RWPE1 (cell line): ENCODE measurements at regions not wholly inside any gene's neighbourhood (a gene's known extent, or its start where the extent isn't known, plus 50 kb on each side); places are given as distances from the start of the nearest gene placed in this dataset.
"Not testable (repeated sequence)": the region's sequence is repeated elsewhere in the genome, so short reads cannot be mapped to it uniquely, and the experiment has no call there.

ENCODE experiments used
- CTCF ChIA-PET: fragments of 350-600 bp; sonication (Branson Sonifier 250); formaldehyde crosslinking; extraction: SDS; loops from one replicate; lab custom pipeline; 2021; lab: Yijun Ruan, JAX
- POLR2A ChIA-PET: fragments of 400-600 bp; formaldehyde crosslinking; extraction: SDS; loops from one replicate; lab custom pipeline; 2020; ENCODE audit warnings: antibody characterized with exemption; ENCODE audit not compliant: low non-redundant PET; lab: Yijun Ruan, JAX
- DNase-seq: peaks from one replicate; pipeline ENCODE4 v3.0.0; 2012; ENCODE audit warnings: low spot score
- H3K27ac ChIP-seq: fragments of 450-650 bp; 2 replicates; pipeline ENCODE4 v1.5.1; 2017
- TF ChIP-seq, protein P1 (sequence below): fragments of 450-650 bp; conservative IDR thresholded peaks from 2 replicates; pipeline ENCODE4 v1.5.1; 2017; ENCODE audit warnings: low read depth, mild to moderate bottlenecking

DNA sequence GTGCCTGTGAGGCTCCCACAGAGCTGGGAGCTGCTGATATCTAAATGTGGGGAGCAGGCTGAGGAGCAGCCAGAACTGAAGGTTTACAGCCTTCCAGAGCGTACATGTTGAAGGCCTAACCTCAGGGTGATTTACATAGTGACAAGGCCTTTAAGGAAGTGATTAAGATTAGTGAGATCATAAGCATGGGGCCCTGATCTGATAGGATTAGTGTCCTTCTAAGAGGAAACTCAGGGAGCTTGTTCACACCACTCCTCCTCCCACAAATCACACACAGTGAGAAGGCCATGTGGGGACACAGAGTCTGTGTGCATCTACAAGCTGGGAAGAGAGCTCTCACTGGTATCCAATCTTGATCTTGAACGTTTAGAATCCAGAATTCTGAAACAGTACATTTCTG, 92.3 kb upstream of the NBPF6 start:
- TF ChIP-seq, protein P1, sequence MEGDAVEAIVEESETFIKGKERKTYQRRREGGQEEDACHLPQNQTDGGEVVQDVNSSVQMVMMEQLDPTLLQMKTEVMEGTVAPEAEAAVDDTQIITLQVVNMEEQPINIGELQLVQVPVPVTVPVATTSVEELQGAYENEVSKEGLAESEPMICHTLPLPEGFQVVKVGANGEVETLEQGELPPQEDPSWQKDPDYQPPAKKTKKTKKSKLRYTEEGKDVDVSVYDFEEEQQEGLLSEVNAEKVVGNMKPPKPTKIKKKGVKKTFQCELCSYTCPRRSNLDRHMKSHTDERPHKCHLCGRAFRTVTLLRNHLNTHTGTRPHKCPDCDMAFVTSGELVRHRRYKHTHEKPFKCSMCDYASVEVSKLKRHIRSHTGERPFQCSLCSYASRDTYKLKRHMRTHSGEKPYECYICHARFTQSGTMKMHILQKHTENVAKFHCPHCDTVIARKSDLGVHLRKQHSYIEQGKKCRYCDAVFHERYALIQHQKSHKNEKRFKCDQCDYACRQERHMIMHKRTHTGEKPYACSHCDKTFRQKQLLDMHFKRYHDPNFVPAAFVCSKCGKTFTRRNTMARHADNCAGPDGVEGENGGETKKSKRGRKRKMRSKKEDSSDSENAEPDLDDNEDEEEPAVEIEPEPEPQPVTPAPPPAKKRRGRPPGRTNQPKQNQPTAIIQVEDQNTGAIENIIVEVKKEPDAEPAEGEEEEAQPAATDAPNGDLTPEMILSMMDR = no peak
- ChIA-PET POLR2A (no interaction called here), CTCF (no interaction called here)
- no peak overlapping the region for H3K27ac ChIP-seq
- DNase-seq = no peak

DNA sequence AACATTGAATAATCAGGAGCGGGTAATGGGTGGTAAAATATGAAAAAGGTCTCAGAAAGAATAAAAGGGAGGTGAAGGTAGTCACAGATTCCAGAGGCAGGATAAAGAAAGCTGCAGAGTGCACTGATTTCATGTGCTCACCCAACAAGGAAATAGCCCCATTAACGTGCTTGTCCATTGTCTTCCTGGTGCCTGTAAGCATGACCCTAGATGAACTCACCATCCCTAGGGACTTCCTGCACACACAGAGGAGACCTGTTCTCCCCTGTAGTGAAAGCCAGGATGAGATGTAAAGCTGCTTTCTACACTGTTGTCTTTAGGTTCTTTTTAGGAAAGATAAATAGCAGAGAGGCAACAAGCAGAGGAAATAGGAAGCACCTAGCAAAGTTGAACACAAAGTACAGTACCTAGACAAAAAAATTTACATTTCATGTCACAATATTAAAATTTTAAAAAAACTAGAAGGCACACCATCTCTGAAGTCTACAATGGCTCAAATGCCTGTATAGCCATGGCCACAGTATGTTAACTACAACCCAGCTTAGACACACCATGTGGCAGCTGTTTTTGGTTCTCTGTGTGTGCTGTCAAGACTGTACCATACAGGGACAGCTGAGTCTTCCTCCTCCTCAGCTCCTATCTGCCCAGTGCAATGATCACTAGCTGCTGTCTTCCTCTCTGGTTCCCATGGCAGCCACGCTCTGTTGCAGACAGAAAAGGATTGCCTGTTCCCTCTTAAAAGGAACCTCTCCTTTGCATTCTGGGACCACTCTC, 69.9 kb upstream of the NBPF6 start:
- POLR2A ChIA-PET = not testable (repeated sequence)

More for the DNA sequence above, 69.9 kb upstream of the NBPF6 start:
- H3K27ac ChIP-seq, DNase-seq, CTCF ChIA-PET: not testable (repeated sequence)
